ENCODE measurements at regions not wholly inside any gene's neighbourhood (a gene's known extent, or its start where the extent isn't known, plus 50 kb on each side); places are given as distances from the start of the nearest gene placed in this dataset.

GRCh38 chr1:10878469-10878868 is 82.0 kb upstream of the CASZ1 start:
- Mint-ChIP-seq H3K27me3 (ENCODE audit: insufficient read depth) (peaks cover 1% of the 10 kb centered on the region), H3K27ac (no peak overlapping the region)

GRCh38 chr1:10880063-10880462 is 83.6 kb upstream of the CASZ1 start:
- 93 to 97% methylated on average over 7 of the region's 7 CpGs for WGBS, 2 experiments (ENCODE audit: insufficient coverage in 1 of 2, insufficient read length in 1 of 2)
- Mint-ChIP-seq H3K27ac (no peak overlapping the region), H3K4me1 (no peaks in the 10 kb centered on the region), H3K36me3 (ENCODE audit: low read depth) (no peaks in the 10 kb centered on the region), H3K9me3 (no peaks in the 10 kb centered on the region), H3K4me3 (no peak overlapping the region), H3K27me3 (ENCODE audit: insufficient read depth) (peaks cover 1% of the 10 kb centered on the region)
- Histone ChIP-seq H3K27me3 (ENCODE audit: control insufficient read depth, insufficient read depth, low read length, poor library complexity, severe bottlenecking) (no peaks in the 10 kb centered on the region), H3K27ac (ENCODE audit: low read depth, low read length) (no peak overlapping the region), H3K4me3 (ENCODE audit: low read length) (no peak overlapping the region), H3K9ac (ENCODE audit: extremely low read depth, low read length, poor library complexity, severe bottlenecking) (no peak overlapping the region), H3K36me3 (ENCODE audit: control insufficient read depth, insufficient read depth, low read length) (no peaks in the 10 kb centered on the region), H3K4me1 (ENCODE audit: control insufficient read depth, insufficient read depth, low read length) (no peaks in the 10 kb centered on the region), H3K9me3 (ENCODE audit: control insufficient read depth, low read length) (no peaks in the 10 kb centered on the region)
- no peak for DNase-seq
- no peak for TF ChIP-seq CTCF (conservative IDR thresholded peaks at IDR 0.05)

More at GRCh38 chr1:10878469-10878868, 82.0 kb upstream of the CASZ1 start:
- no peak for TF ChIP-seq CTCF (conservative IDR thresholded peaks at IDR 0.05)
- WGBS, 2 experiments (ENCODE audit: insufficient coverage in 1 of 2, insufficient read length in 1 of 2), result 90 to 93% methylated on average over 5 to 7 of the region's 7 CpGs
- no peak overlapping the region for H3K4me3 Mint-ChIP-seq
- Histone ChIP-seq H3K9me3 (ENCODE audit: control insufficient read depth, low read length) (no peaks in the 10 kb centered on the region), H3K9ac (ENCODE audit: extremely low read depth, low read length, poor library complexity, severe bottlenecking) (no peak overlapping the region), H3K4me3 (ENCODE audit: low read length) (no peak overlapping the region), H3K27ac (ENCODE audit: low read depth, low read length) (no peak overlapping the region), H3K4me1 (ENCODE audit: control insufficient read depth, insufficient read depth, low read length) (no peaks in the 10 kb centered on the region), H3K27me3 (ENCODE audit: control insufficient read depth, insufficient read depth, low read length, poor library complexity, severe bottlenecking) (no peaks in the 10 kb centered on the region), H3K36me3 (ENCODE audit: control insufficient read depth, insufficient read depth, low read length) (no peaks in the 10 kb centered on the region)
- no peak for DNase-seq
- no peaks in the 10 kb centered on the region for H3K9me3 Mint-ChIP-seq
- H3K4me1 Mint-ChIP-seq, result no peaks in the 10 kb centered on the region
- H3K36me3 Mint-ChIP-seq (ENCODE audit: low read depth), result no peaks in the 10 kb centered on the region

GRCh38 chr1:10881046-10881445 is 84.6 kb upstream of the CASZ1 start:
- no peaks in the 10 kb centered on the region for H3K9me3 Mint-ChIP-seq
- WGBS, 2 experiments (ENCODE audit: insufficient coverage in 1 of 2, insufficient read length in 1 of 2), result 93% methylated on average over 10 of the region's 10 CpGs
- no peak for TF ChIP-seq CTCF (conservative IDR thresholded peaks at IDR 0.05)
- no peak overlapping the region for H3K4me3 Mint-ChIP-seq
- H3K36me3 Mint-ChIP-seq (ENCODE audit: low read depth), result no peaks in the 10 kb centered on the region
- no peaks in the 10 kb centered on the region for H3K4me1 Mint-ChIP-seq
- DNase-seq, result no peak
- no peak overlapping the region for H3K27ac Mint-ChIP-seq
- H3K27me3 Mint-ChIP-seq (ENCODE audit: insufficient read depth), result peaks cover 1% of the 10 kb centered on the region
- H3K9ac ChIP-seq (ENCODE audit: extremely low read depth, low read length, poor library complexity, severe bottlenecking), result no peak overlapping the region
- H3K4me1 ChIP-seq (ENCODE audit: control insufficient read depth, insufficient read depth, low read length), result no peaks in the 10 kb centered on the region
- no peaks in the 10 kb centered on the region for H3K27me3 ChIP-seq (ENCODE audit: control insufficient read depth, insufficient read depth, low read length, poor library complexity, severe bottlenecking)
- no peaks in the 10 kb centered on the region for H3K9me3 ChIP-seq (ENCODE audit: control insufficient read depth, low read length)
- H3K36me3 ChIP-seq (ENCODE audit: control insufficient read depth, insufficient read depth, low read length), result no peaks in the 10 kb centered on the region
- H3K4me3 ChIP-seq (ENCODE audit: low read length), result no peak overlapping the region
- no peak overlapping the region for H3K27ac ChIP-seq (ENCODE audit: low read depth, low read length)

Measured in endodermal cell (in vitro differentiated cells).